ENCODE measurements at regions not wholly inside any gene's neighbourhood (a gene's known extent, or its start where the extent isn't known, plus 50 kb on each side); places are given as distances from the start of the nearest gene placed in this dataset.

DNA sequence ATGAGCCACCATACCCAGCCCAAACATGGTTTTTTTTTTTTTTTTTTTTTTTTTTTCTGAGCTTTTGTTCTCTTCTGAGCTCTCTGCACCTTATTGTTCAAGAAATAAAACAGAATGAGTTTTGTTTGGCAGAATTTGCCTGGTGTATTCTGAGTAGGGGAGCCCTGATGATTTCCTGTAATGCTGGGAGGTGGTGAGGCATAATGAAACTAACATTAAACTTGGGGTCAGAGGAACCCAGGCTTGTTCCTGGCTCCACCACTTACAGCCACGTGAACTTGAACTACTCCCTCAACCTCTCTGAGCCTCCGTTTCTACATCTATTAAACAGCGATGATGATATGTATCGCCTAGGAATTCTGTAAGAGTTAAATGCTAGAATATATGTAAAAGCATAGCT lies 276.3 kb upstream of the CRY1 start:
- Histone ChIP-seq H2AFZ (no peak overlapping the region), H3K79me2 (no peaks in the 10 kb centered on the region), H3K36me3 (replicated peaks; ENCODE audit: insufficient read depth, low read depth) (no peaks in the 10 kb centered on the region), H3K9me2 (replicated peaks; ENCODE audit: insufficient read depth) (no peaks in the 10 kb centered on the region), H3K4me3 (no peak overlapping the region), H3K27me3 (no peaks in the 10 kb centered on the region), H3K27ac (no peak overlapping the region), H4K20me1 (ENCODE audit: insufficient read depth, poor library complexity, severe bottlenecking) (no peaks in the 10 kb centered on the region), H3K9me3 (ENCODE audit: low read depth) (no peaks in the 10 kb centered on the region), H3K4me1 (ENCODE audit: insufficient read depth) (peaks cover 4% of the 10 kb centered on the region), H3K4me2 (no peak overlapping the region)
- no peak for DNase-seq (ENCODE audit: low spot score)
- TF ChIP-seq EZH2 (IDR thresholded peaks at IDR 0.05; ENCODE audit: borderline replicate concordance): no peak
- TF ChIP-seq EZH2phosphoT487 (IDR thresholded peaks at IDR 0.05; ENCODE audit: low read depth, severe bottlenecking, unreplicated experiment): no peak
- TF ChIP-seq, protein P1, sequence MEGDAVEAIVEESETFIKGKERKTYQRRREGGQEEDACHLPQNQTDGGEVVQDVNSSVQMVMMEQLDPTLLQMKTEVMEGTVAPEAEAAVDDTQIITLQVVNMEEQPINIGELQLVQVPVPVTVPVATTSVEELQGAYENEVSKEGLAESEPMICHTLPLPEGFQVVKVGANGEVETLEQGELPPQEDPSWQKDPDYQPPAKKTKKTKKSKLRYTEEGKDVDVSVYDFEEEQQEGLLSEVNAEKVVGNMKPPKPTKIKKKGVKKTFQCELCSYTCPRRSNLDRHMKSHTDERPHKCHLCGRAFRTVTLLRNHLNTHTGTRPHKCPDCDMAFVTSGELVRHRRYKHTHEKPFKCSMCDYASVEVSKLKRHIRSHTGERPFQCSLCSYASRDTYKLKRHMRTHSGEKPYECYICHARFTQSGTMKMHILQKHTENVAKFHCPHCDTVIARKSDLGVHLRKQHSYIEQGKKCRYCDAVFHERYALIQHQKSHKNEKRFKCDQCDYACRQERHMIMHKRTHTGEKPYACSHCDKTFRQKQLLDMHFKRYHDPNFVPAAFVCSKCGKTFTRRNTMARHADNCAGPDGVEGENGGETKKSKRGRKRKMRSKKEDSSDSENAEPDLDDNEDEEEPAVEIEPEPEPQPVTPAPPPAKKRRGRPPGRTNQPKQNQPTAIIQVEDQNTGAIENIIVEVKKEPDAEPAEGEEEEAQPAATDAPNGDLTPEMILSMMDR (IDR thresholded peaks at IDR 0.05; ENCODE audit: poor library complexity): no peak
- 85% methylated on average over 4 of the region's 4 CpGs for WGBS (ENCODE audit: low lambda C conversion rate, missing lambda C conversion rate)

GRCh38 chr12:107372229-107372658 lies 278.9 kb upstream of the CRY1 start:
- Histone ChIP-seq H3K4me3 (no peak overlapping the region), H3K27me3 (no peaks in the 10 kb centered on the region), H4K20me1 (ENCODE audit: insufficient read depth, poor library complexity, severe bottlenecking) (no peaks in the 10 kb centered on the region), H2AFZ (no peak overlapping the region), H3K4me2 (no peak overlapping the region), H3K27ac (no peak overlapping the region), H3K4me1 (ENCODE audit: insufficient read depth) (peaks cover 4% of the 10 kb centered on the region), H3K79me2 (no peaks in the 10 kb centered on the region), H3K9me3 (ENCODE audit: low read depth) (no peaks in the 10 kb centered on the region), H3K36me3 (replicated peaks; ENCODE audit: insufficient read depth, low read depth) (no peaks in the 10 kb centered on the region), H3K9me2 (replicated peaks; ENCODE audit: insufficient read depth) (no peaks in the 10 kb centered on the region)
- no peak for TF ChIP-seq EZH2 (IDR thresholded peaks at IDR 0.05; ENCODE audit: borderline replicate concordance)
- no peak for TF ChIP-seq EZH2phosphoT487 (IDR thresholded peaks at IDR 0.05; ENCODE audit: low read depth, severe bottlenecking, unreplicated experiment)
- TF ChIP-seq, protein P1 (IDR thresholded peaks at IDR 0.05; ENCODE audit: poor library complexity): no peak
- no peak for DNase-seq (ENCODE audit: low spot score)
- WGBS (ENCODE audit: low lambda C conversion rate, missing lambda C conversion rate): 83% methylated on average over 5 of the region's 5 CpGs

- no peak for DNase-seq (ENCODE audit: low spot score)
- no peak overlapping the region for H2AFZ ChIP-seq
- WGBS (ENCODE audit: low lambda C conversion rate, missing lambda C conversion rate): 74% methylated on average over 3 of the region's 3 CpGs
Measured at GRCh38 chr12:107373238-107373809, 280.0 kb upstream of the CRY1 start.

More at GRCh38 chr12:107373238-107373809, 280.0 kb upstream of the CRY1 start:
- no peaks in the 10 kb centered on the region for H3K9me3 ChIP-seq (ENCODE audit: low read depth)
- H3K9me2 ChIP-seq (replicated peaks; ENCODE audit: insufficient read depth): no peaks in the 10 kb centered on the region
- H3K27me3 ChIP-seq: no peaks in the 10 kb centered on the region
- H3K4me3 ChIP-seq: no peak overlapping the region
- H4K20me1 ChIP-seq (ENCODE audit: insufficient read depth, poor library complexity, severe bottlenecking): no peaks in the 10 kb centered on the region
- no peaks in the 10 kb centered on the region for H3K79me2 ChIP-seq
- TF ChIP-seq, protein P1 (IDR thresholded peaks at IDR 0.05; ENCODE audit: poor library complexity): no peak
- no peak for TF ChIP-seq EZH2 (IDR thresholded peaks at IDR 0.05; ENCODE audit: borderline replicate concordance)
- no peak for TF ChIP-seq EZH2phosphoT487 (IDR thresholded peaks at IDR 0.05; ENCODE audit: low read depth, severe bottlenecking, unreplicated experiment)
- H3K4me1 ChIP-seq (ENCODE audit: insufficient read depth): peaks cover 4% of the 10 kb centered on the region
- no peaks in the 10 kb centered on the region for H3K36me3 ChIP-seq (replicated peaks; ENCODE audit: insufficient read depth, low read depth)
- H3K27ac ChIP-seq: no peak overlapping the region
- H3K4me2 ChIP-seq: no peak overlapping the region
